ENCODE measurements at regions not wholly inside any gene's neighbourhood (a gene's known extent, or its start where the extent isn't known, plus 50 kb on each side); places are given as distances from the start of the nearest gene placed in this dataset.
"Not testable (repeated sequence)": the region's sequence is repeated elsewhere in the genome, so short reads cannot be mapped to it uniquely, and the experiment has no call there.

DNA sequence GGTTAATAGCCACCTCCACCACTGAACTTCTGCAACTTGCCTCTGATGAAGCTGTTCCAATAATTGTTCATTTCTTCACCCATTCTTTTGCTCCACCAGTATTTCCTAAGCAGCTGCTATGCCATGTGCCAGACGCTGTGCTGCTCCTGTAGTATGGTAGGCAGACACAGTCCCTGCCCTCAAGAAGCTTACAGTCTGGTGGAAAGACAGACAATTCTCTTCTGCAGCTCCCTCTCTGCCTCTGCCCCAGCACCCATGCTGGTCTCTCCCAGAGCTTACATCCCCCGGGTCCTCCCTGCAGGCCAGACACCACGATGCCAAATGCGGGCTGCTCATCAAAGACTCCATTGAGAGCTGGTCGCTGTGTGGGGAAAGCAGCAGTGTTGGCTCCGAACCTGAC lies 111.6 kb upstream of the ESRRB start:
- FAIRE-seq (no peak), DNase-seq (ENCODE audit: low spot score in 2 of 2) (no peak)

DNA sequence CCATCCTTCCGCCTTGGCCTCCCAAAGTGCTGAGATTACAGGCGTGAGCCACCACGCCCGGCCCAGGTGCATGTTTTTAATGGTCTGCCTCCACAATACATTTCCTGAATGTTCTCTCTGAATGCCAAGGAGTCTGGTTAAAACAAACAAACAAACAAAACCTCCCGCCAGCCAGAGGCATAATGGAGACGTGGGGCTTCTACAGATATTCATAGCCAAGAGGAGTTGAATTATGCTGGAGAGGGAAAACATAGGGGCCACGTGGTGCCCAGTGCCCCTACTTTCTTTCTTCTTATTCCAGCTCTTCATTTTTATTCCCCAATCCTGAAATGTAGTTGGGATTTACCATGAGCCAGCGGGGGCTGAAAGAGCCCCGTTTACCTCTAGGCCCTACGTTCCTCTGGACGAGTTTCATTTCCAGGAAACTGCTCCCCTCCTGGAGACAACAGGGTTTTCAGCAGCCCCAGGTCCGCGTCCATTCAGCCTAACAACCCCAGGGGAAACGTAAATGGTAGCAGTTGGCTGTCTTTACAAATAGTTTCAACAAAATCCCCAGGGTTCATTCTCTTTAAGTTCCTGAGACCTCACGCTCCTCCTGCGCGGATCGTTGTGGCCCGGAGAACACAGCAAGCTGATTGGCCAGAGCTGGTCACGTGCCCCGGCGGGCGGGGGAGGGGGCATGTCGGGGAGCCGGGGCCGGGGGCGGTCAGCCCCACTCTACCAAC lies 108.5 kb upstream of the ESRRB start:
- DNase-seq (ENCODE audit: low spot score in 2 of 2) (peak; percentile 36 to 66), FAIRE-seq (no peak)

DNA sequence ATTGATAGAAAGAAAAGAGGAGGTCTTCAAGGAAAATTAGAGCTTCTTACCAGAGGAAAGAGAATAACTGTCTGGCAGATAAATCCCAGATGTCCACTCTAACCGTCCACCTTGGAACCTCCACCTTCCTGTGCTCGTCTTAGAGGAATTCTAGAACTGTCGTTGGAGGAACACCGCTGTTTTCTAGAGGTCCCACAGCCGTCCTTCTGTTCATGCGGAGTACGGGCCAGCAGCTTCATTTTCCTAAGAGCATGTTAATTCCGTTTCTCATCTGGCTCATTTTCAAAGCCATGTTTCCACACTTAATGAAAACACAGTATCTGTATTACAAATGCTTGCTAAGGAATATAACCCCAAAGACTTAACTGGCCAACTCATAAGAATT lies 107.9 kb upstream of the ESRRB start:
- DNase-seq (ENCODE audit: low spot score in 2 of 2), result no peak

GRCh38 chr14:76268700-76269099 lies 107.2 kb upstream of the ESRRB start:
- FAIRE-seq (no peak), DNase-seq (ENCODE audit: low spot score in 2 of 2) (no peak)

More for the DNA sequence above, 107.9 kb upstream of the ESRRB start:
- no peak for FAIRE-seq

GRCh38 chr14:76271041-76271755 lies 104.7 kb upstream of the ESRRB start:
- FAIRE-seq, result no peak
- no peak for DNase-seq (ENCODE audit: low spot score in 2 of 2)

DNA sequence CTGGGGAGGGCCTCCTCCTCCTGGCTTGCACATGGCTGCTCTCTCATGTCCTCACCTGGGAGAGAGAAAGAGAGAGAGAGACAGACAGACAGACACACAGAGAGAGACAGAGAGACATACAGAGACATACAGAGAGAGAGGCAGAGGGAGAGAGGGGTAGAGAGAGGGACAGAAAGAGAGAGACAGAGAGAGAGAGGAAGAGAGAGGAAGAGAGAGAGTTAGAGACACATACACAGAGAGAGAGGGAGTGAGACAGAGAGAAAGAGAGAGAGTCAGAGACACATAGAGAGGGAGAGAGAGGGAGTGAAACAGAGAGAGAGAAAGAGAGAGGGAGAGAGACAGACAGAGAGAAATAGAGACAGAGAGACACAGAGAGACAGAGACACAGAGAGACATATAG lies 103.6 kb upstream of the ESRRB start:
- FAIRE-seq (no peak), DNase-seq (ENCODE audit: low spot score in 2 of 2) (no peak)

DNA sequence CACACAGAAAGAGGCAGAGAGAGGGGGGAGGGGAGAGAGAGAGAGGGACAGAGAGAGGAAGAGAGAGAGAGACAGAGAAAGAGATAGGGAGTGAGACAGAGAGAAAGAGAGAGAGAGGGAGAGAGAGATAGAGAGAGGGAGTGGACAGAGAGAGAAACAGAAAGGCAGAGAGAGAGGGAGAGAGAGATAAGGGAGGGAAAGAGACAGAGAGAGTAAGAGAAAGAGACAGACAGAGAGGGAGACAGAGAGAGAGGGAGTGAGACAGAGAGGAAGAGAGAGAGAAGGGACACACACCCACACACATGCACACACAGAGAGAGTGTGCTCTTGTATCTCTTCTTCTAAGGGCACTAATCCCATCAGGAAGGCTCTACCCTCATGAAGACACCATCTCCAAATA lies 103.2 kb upstream of the ESRRB start:
- DNase-seq (ENCODE audit: low spot score in 2 of 2) (no peak), FAIRE-seq (no peak)

GRCh38 chr14:76273346-76273745 lies 102.6 kb upstream of the ESRRB start:
- FAIRE-seq, result no peak
- no peak for DNase-seq (ENCODE audit: low spot score in 2 of 2)

- DNase-seq (ENCODE audit: low spot score in 2 of 2) (no peak), FAIRE-seq (no peak)
Observed at GRCh38 chr14:76274324-76274723, 101.6 kb upstream of the ESRRB start.

DNA sequence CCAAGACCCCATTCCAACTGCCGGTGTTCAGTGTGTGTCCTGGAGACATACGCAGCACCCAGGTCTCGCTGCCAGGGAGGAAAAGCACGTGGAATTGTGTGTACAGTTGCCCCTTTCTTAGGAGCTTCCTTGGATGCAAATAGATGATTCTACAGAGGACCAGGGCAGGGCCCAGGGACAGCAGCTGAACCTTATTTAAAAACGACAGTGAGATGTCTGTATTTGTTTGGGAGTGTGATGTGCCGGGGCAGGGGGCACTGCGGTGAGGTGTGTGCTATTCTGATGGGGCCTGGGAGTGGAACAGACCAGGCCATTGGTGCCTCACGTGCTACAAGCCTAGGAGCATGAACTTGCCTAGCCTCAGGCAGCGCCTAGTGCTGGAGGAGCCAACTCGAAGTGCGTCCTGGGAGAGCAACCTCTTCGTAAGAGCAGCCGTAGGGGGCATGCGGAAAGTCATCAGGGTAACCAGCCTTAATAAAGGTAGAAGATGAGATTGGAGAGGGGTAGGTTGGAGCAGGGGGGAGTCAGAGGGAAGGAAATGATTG lies 98.3 kb upstream of the ESRRB start:
- FAIRE-seq, result no peak
- DNase-seq (ENCODE audit: low spot score in 2 of 2), result no peak

DNA sequence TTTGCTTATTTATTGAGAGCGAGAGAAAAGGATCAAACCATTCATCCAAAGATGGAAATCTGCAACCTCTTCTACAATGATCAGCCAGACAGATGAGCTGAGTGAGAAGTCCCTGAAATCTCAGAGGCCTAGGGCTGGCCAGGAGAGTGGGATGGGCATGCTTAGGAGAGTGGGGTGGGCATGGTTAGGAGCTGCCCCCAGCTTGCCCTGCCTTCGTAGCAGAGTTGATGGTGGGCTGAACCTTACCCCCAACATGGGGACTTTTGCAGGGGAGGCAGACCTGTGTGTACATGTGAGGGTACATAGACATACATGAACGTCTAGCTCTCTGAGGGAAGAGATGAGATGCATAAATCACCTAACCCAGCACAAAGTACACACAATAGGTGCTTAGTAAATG lies 95.7 kb upstream of the ESRRB start:
- no peak for DNase-seq (ENCODE audit: low spot score in 2 of 2)
- no peak for FAIRE-seq

GRCh38 chr14:76282581-76282980 lies 93.4 kb upstream of the ESRRB start:
- DNase-seq (ENCODE audit: low spot score in 2 of 2) (no peak), FAIRE-seq (no peak)

GRCh38 chr14:76287063-76287462 lies 88.9 kb upstream of the ESRRB start:
- DNase-seq (ENCODE audit: low spot score in 2 of 2) (no peak), FAIRE-seq (peak; percentile 89)

DNA sequence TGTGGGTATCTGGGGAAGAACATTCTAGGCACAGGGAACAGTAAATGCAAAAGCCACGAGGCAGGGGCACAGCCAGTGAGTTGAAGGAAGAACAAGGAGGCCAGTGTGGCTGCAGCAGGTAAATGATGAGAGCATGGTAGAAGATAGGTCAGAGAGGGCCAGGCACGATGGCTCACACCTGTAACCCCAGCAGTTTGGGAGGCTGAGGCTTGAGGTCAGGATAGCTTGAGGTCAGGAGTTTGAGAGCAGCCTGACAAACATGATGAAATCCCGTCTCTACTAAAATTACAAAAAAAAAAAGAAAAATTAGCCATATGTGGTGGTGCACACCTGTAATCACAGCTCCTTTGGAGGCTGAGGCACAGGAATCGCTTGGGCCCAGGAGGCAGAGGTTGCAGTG lies 86.7 kb upstream of the ESRRB start:
- no peak for FAIRE-seq
- DNase-seq (ENCODE audit: low spot score in 2 of 2), result no peak

DNA sequence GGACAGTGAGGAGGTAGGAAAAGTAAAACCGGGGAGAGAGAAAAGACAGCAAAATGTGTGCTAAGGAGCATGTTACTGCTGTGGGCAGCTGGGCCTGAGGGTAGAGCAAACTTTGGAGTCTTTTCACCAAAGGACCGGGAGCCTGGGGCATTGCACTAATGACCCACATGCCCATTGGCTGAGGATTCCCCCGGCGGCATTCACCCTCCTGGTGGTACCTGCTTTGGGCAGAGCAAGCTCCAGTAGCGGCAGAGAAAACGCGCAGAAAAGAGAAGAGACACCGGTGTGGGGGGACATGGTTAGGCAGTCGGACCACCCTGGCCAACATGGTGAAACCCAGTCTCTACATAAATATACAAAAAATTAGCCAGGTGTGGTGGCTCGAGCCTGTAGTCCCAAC lies 83.4 kb upstream of the ESRRB start:
- no peak for DNase-seq (ENCODE audit: low spot score in 2 of 2)
- FAIRE-seq, result no peak

GRCh38 chr14:76293221-76293620 lies 82.7 kb upstream of the ESRRB start:
- DNase-seq (ENCODE audit: low spot score in 2 of 2) (no peak), FAIRE-seq (no peak)

DNA sequence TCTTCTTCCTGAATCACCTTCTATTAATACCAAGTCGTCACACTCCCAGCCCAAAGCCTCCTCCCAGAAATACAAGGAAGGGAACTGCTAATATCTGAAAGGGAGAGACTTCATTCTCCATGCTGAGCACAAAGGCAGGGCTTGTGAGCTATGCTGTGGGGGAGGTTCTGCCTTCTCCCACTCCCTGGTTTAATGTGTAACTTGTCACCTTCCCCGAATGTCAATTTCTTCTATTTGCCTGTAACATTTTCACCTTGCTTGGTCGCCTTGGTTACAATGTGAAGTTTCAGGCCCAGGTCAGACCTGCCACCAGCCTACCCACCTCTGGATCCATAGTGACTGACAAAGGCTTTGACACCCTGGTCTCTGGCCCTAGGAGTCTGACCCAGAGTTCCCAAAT lies 82.0 kb upstream of the ESRRB start:
- FAIRE-seq (no peak), DNase-seq (ENCODE audit: low spot score in 2 of 2) (no peak)

GRCh38 chr14:76294876-76295275 lies 81.1 kb upstream of the ESRRB start:
- no peak for FAIRE-seq
- no peak for DNase-seq (ENCODE audit: low spot score in 2 of 2)

DNA sequence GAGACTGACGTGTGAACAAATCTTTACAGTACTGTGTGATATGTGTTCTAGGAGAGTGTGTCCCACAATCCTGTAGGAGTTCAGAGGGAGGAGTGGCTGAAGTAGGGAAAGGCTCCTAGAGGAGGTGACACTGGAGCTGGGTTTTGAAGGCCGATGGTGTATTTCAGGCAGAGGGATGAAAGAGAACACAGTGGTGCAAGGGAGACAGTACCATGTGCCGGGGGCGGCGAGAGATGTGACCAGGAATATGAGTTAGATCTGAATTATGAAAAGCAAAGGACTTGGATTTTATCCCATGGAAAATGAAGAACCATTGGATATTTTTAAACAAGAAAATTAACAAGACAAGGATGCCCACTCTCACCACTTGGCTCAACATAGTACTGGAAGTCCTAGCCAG lies 77.0 kb upstream of the ESRRB start:
- FAIRE-seq, result no peak
- no peak for DNase-seq (ENCODE audit: low spot score in 2 of 2)

DNA sequence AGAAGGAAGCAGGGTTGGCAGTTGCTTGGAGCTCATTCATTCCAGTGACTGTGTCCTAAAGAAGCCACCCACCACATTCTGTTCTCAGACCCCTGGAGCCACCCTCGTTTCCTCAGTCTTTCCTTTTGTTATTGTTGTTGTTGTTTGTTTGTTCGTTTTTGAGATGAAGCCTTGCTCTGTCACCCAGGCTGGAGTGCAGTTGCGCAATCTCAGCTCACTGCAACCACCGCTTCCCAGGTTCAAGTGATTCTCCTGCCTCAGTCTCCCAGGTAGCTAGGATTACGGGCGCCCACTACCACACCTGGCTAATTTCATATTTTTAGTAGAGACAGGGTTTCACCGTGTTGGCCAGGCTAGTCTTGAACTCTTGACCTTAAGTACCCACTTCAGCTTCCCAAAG lies 72.7 kb upstream of the ESRRB start:
- not testable (repeated sequence) for DNase-seq (ENCODE audit: low spot score in 2 of 2); FAIRE-seq

DNA sequence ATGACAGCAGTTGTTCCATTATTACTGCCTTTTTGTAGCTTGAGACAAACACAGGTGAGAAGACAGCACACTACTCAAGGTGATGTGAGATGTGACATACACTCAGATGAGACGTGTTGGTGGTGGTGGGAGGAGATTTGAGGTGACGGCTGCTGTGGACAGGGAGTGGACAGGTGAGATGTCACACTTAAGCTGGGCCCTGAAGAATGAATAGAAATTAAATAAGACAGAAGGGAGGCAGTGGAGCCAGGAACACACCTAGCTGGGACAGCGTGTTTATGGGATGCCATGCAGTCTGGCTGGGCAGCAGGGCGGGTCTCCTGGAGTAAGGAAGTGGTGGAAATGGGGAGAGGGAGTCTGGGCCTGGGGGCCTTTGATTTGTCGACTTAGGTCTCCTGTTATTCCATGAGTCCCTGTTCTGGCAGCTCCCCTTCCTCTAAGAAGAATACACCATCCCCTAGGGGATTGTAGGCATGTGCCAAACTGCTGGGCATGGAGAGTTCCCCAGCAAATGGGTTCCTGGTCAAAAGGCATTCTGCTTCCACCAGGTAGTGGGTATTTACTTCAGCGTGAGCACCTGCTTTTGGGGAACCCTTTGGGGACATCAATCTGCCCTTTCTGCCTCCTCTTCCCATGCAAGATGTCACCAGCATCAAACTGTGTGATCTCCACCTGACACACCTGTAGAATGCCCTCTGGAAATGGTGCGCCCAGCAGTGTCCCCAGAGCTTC lies 71.2 kb upstream of the ESRRB start:
- FAIRE-seq, result no peak
- DNase-seq (ENCODE audit: low spot score in 2 of 2), result no peak

All from frontal cortex (tissue), 3 donors.